Activated CD4-positive, alpha-beta T cell treated with anti-CD3 and anti-CD28 coated beads, Interleukin-2, amount 50 U/mL, for 16 hours (primary cell): ENCODE measurements at regions not wholly inside any gene's neighbourhood (a gene's known extent, or its start where the extent isn't known, plus 50 kb on each side); places are given as distances from the start of the nearest gene placed in this dataset.
A peak's percentile ranks its signal among the peaks of the same experiment; 100 is the strongest.

Experiments
- DNase-seq: peaks from one replicate; pipeline ENCODE4 v3.0.0-alpha.2; 2020

DNA sequence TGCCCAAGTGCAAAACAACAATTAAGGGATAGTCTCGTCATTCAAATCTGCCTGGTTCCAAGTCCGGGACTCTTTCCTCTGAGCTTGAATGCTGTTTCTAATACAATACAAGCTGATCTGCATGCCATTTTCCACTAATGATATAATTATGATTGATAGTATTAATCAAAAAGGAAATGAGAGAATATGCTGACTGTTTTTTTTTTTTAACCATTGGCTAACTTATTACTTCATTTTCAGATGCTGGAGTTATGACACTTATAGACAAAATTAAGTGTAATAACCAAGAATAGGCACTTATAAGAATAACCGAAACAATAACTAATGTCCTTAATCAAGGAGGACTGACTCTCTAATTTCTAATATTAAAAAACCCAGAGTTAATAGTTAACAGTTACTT lies 343.6 kb downstream of the LPIN1 start:
- no peak for DNase-seq

DNA sequence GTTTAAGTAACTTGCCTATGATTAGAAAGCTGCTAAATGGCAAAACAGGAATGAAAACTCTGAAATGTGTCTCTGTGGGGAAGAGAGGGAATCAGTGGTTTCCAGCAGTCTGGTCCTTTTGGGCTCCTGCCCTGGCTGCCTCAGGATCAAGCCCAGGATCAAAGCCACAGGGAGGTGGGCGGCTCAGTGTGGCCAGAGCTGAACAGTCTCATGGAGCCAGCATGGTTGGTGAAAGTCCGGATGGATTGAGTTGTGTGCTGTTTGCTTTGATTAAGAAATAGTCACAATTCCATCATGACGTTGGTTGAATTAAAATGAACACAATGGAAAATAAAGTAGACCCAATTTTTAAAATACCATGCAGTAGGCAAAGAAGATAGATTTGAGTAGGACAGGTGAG lies 344.2 kb downstream of the LPIN1 start:
- no peak for DNase-seq

DNA sequence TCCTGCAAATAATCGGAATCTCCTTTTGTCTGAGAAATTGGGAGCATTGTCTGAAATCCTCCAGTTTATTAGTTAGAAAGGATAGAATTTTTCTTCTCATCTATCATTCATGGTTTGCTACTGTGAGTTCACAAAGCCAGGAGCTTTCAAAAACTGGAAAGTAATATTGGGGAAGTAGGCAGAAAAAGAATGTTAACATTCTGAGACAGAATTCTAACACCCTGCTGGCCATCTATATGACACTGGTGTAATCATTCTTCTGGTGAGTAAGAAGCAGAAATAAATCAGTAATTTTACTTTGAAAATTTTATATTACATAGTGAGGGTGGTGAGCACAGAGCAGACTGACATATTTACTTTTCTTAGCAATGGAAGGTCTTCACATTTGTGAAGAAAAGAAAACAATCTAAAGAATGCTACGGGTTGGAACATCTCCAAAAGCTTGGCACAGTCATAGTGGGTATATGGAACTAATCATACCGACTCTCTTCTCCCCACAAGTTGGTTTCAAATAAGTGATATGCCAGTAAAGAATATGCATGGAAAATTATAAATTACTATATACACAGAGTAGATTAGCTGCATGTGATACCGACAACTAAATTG lies 344.9 kb downstream of the LPIN1 start:
- DNase-seq: no peak

DNA sequence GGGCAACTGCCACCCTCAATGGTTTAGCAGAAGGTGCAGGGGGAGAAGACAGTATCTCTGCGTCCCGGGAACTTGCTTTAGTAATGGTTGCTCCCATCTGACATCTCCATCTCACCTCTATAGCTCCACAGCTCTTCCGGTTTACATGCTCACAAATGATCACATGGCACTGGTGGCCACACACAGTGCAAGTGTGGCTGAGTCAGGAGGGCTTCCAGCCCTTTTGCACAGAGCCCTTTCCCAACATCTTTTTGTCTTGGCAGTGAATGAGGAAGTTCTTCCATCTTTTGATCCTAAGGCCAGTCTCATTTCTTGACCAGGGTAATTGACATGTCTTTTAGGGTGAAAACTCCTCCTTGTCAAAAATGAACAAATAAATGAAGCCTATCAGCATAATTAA lies 347.7 kb downstream of the LPIN1 start:
- DNase-seq: no peak

DNA sequence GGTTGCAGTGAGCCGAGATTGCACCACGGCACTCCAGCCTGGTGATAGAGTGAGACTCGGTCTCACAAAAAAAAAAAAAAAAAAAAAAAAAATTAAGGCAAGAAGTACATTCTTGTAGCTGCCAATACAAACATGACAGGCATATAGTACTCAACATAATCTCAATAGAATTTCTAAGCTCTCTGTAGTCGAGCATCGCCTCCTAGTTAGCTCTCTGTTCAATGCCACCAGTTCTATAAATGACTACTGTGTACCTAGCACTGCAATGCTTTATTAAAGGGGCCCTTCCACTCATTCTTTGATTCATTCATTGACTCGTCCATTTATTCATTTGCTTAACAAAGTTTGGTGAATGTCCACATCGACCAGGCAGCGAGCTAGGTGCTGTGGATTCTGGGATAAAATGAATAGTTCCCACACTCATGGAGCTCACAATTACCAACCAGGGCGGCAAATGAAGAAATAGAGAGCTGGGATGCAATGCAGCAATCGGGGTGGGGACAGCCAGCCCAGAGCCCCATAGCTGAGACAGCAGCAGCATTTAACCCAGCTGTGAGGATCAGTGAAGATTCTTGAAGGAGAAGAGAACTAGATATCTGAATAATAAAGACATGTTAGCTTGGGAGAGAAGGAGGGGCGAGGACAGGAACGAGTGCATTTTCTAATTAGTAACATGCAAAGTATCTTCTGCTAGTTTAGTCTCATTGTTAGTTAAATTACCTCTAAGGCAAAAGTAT lies 349.8 kb downstream of the LPIN1 start:
- no peak for DNase-seq

DNA sequence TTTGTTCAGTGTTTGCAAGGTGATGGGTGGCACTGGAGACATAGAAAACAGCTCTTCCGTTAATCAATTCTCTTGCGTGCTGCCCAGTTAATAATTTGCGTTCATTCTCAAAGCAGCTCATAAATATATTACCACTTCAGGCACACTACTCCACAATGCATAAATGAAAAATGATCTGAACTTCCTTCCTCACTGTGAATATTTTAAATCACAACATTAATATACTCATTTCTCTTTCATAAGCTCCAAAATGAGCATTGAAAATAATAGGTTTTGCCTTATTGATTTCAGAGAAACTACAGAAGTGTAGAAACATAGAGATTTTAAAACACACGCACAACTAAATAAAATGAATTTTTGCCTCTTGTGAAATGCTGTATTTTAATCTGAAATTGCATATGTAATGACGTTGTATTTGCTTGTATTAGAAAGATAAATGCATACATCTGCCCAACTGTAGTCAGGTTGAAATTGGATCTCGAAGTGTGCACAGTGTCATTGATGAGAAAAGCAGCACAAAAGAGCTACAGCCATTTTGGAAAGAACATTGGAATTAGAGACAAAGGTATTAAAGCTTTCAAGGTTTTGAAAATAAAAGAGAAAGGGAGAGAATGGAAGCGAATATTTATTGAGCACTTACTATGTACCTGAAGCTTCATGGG lies 350.5 kb downstream of the LPIN1 start:
- no peak for DNase-seq

DNA sequence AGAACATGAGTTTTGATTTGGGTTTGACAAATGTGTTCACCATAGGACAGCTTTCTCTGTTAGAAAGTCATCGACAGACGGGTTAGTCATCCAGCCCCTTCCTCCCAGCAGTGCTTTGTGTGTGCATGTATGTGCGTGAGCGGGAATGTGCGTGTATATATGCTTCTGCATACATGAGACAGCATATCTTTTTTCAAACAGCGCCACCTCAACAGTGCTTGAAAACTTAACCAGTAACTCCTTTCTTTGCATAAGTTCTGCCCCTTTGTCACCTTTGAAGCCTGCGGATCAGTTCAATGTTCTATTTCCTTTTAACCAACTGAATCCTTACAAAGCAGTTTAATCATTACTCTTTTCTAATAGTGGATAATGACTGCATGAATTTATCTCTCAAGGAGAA lies 351.4 kb downstream of the LPIN1 start:
- no peak for DNase-seq

DNA sequence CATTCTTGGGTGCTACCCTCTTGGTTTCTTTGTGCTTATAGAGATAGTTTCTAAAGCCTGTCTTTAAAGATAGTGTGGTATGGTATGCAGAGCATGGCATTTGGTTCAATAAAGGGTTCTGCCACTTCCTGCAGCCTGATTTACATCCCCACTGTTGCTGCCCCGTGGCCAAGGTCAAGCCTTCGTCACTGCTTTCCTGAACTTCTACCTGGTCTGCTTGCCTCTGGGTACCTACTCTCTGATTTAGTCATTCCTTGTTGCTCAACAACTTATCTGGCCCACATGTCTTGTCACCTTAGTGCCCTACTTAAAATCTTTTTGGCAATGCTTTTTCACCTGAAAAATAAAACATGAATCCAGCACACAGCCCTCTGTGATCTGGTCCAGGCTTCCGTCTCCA lies 352.9 kb downstream of the LPIN1 start:
- DNase-seq: no peak

DNA sequence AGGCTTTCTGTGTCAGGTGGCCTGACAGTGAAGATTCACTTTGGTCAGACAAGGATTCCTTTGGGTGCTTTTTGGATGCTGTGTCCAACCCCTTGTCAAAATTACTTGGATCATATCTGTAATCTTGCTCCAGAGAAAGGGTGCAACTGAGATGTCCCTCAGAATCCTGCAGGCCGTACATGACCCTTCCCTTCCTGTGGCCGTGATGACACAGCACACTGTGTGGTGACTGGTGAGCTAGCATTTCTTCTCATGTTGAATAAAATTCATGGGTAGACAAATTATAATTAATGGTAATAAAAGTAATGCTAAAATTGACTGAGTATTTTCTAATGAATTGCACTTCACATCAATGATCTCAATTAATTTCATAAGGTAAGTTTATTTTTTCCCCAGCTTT lies 356.2 kb downstream of the LPIN1 start:
- DNase-seq: no peak

DNA sequence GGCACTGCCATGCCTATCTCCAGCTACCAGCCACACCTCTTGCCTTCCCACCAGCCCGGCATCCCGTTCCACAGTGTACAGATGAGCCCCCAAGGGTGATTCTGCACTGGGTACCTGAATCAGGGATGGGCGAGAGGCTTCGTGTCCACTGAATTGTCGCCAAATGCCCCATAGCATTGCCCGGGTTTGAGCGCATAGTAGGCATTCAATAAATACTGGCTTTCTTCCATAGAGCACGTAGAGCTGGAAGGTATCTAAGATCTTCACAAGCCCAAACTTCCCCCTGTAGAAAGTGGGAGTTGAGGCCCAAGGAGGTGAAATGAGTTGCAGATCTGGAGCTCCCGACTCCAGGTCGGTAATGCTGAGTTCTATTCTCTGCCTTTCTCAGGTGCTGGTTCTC lies 358.7 kb downstream of the LPIN1 start:
- DNase-seq: no peak

DNA sequence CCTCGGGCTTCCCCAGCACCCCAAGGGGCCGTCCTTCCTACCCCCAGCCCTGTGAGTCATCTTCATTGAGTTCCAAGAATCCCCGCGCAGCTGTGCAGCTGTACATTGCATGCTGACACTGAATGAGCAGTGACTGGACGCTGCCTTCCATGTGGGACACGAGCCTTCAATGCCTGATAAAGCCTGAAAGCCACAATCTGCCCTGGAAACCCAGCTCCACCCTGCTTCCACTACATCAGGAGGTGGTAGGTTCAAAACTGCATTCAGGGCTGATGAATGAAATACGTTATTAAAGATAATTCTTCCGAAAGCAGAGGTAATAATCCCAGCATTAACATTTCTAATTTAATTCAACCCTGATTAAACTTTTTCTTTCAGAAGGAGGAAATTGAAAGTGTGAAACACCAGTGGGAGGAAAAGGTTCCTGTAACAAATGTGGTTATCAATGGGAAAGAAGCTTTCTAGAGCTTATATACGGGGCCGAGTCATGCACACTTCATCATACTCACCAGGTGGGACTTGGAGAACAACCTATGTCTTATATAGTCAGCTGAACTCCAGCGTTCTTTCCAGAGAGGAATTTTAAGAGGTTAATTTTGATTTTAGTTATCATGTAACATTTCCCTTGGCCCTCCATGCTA lies 360.1 kb downstream of the LPIN1 start:
- peak; percentile 22 for DNase-seq

DNA sequence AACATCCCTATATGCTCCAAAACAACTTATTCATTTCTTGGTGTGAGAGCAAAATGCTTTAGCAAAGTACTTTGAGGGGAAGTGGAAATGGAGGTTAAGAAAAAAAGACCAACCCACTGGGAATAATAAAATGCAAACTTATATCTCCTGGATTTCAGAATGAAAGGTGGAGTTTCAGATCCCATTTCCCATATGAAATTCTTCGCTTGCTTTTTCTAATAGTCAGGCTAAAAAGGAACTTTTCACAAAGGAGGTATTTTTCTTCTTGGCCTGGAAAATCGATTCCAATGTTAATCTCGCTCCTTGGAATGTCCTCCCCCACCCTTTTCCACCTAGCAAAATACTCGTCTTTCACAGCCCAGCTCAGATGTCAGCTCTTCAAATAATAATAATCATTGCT lies 360.9 kb downstream of the LPIN1 start:
- DNase-seq: no peak

DNA sequence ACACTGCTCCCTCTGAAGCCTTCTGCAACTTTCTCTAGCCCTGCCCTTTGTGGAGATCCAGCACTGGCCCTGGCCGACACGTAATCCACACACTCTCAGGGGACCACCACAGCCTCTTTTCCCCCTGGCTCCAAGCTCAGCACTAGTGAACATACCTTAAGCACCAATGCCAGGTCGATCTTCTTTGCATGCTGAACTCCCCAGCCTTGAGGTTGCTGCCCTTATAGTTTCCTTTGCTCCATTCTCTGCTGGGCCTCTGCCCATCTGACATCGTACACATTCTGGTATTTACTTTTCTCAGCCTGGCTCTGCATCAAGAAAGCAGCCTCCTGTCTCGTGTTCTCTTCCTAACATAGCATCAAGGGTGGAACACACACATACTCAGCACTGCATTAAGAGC lies 361.5 kb downstream of the LPIN1 start:
- DNase-seq: no peak

DNA sequence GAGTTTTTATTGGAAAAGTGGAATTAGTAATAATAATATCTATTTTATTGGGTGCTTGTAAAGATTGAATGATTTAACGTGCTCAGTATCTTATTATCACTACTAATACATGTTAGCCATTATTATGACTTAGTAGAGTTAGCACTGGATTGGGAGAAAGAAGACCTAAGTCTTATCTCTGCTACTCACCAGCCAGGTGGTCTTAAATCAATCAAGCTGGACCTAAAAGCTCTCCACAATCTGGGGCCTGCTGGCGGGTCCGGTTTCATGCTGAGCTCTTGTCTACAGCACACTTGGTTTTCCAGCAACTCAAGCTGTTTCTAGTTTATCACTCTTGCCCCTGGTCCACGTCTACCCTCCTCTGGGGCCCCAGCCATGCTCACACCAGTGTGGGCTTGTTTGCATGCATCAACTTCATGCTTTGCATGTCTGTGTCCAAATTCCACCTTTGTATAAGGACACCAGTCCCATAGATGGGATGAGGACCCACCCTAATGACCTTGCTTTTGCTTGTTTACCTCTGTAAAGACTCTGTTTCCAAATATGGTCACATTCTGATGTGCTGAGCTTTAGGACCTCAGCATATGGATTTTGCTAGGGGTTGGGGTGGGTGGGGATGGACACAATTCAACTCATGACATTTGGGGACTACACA lies 363.1 kb downstream of the LPIN1 start:
- DNase-seq: no peak

DNA sequence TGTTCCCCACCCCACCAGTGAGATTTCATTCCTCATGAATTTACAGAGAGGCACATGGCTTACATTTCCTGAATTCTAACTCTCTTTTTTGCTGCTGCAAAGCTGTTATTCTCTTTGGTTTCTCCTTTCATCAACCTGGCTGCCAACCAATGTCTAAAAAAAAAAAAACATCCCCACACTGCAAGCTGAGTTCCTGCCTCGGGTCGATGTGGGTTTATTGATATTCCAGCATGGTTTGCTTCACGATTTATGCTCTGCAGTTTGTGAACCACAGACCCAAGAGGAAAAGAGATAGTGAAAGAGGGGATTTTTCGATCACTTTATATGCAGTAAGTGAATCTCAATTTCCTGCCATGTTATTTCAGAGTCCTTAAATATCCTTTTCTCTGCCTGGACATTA lies 363.6 kb downstream of the LPIN1 start:
- DNase-seq: no peak

DNA sequence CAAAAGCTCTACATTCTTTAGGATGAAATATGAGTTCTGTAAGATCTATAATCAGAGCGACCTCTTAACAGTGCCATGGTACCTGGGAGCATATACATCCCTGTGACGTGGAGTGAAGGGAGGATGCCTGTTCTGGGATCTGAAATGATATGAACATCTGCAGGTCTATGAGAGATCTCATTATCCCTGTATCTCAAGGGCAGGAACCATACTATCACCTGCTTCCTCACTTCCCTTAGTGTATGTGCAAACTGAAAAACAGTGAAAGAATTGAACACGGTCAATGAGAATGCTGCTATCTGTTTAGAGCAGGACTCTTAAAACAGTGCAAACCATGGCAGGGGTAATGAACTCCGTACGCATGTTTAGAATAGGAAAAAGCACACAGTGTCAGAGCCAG lies 364.0 kb downstream of the LPIN1 start:
- DNase-seq: no peak

DNA sequence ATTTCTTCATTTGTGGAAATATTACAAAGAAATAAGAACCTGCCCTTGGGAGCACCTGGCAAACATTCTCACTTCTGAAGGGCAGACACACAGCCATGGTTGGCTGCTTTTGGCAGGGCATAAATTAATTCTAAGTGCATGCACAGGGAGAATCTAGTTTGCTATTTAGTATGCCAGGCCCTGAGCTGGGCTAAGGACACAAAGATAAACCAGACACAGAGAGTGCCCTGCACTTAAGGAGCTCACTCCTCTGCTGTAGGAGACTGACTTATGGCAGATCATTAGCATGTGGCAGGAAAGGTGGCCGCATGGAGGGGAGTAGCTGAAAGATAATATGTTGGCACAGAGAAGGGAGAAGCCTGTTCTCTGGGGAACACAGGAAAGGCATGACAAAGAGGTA lies 367.0 kb downstream of the LPIN1 start:
- no peak for DNase-seq

DNA sequence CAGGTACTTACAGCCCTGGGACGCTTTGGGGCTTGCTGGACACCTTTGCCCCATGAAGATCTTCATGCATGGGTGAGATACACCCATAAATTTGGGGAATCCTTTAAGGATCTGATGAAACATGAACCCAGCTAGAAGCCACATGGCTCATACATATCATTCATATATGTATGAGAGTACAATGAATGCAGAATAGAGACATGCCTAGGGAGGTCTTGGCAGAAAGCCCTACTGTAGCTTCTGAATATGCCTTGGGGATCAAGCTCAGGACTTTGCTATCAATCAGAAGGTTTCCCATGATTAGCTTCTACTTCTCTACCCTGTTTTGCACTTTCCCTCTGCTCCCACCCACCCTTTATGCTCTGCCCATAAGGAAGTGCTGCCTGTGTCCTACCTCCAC lies 368.4 kb downstream of the LPIN1 start:
- DNase-seq: no peak

DNA sequence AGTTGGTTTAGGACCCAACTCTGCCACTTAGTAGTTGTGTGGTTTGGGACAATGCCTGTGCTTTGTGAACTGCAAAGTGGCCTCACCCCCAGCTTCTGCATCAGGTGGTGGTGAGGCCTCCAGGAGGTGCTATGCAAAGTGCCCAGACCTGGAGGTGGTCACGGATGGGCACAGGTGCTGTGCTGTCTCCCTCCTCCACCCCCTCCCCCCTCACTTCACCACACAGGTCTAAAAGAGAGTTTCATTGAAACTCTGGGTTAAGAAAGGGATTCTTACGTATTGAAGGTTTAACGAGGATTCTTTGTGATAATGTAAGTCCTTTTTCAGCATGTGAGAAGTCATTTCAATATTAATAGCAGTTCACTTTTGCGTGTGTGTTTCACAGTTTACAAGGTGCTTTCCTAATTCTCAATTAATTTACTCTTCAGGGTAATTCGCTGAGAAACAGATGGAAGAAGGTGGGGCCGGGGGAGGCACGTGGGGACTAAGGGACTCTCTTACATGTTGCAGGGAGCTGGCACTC lies 369.9 kb downstream of the LPIN1 start:
- DNase-seq: no peak

DNA sequence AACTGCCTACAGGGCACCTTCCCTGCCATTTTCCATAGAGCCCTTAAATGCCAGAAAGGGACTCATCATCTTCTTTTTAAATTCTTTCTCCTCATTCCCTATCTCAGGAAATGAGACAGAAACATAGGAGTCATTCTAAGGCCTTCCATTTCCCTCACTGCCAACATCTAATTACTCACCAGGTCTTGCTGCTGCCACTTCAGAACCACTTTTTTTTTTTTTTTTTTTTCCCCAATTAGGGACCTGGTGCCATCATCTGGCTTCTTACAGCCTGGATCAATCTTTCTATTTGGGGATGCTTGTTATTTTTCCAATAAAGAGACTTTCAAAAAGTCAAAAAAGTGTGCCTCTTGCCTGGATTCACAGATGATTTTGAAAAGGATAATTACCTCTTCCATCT lies 373.4 kb downstream of the LPIN1 start:
- no peak for DNase-seq

DNA sequence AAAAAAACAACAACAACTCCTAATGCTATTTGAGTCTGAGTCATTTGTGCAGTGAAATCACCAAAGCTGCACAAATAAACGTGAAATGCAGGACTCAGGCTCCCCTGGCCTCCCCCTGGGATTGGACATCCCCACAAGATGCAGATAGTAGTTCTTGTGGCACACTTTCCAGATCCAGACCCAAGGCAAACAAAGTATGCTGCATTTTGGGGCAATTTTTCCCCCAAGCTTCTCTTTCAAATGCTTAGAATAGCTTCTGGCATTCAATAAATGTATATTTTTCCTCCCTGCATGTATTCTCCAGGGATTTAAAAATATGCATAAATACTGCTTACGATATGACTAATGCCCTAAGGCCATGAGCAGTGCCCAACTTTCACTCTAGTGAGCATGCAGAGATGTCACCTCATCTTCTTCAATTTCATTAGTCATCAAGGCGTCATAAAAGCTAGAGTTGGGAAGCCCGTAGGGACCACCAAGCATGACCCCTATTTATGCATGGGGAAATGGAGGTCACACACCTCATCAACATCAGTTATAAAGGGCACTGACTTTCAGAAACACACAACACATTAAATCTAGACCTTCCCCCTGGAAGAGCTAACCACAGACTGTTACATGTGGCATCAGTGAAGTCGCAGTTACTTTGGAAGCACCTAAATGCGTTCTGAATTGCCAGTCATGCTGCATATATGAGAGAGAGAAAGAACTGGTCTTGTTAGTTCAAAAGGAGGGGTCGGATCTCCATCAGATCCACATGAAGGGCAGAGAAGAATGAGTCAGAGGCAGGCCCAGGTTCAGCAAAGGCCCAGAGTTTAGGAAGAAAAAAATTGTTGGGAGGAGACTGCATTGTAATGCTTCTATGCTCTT lies 374.1 kb downstream of the LPIN1 start:
- DNase-seq: no peak

DNA sequence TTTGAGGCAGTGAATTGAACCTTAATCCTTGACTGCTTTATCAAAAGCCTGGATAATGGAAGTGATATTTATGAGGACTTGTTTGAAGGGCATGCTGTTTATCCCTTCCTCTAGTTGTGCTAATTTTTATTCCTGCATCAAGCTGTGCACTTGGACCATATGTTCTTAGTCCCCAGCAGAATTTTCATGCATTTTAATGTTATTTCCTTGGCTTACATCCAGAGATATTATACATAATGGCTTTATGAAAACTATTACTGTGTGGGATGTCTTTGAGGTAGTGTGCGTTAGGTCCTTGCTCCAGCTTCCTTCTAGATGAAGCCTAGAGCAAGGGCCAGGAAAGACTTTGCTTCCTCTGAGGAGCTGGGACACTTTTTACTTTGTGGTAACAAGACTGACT lies 378.4 kb downstream of the LPIN1 start:
- DNase-seq: no peak
